ENCODE measurements at regions not wholly inside any gene's neighbourhood (a gene's known extent, or its start where the extent isn't known, plus 50 kb on each side); places are given as distances from the start of the nearest gene placed in this dataset.

GRCh38 chrX:39559229-39559628 lies 538.5 kb downstream of the BCOR start:
- no peak for TF ChIP-seq POLR2A (IDR thresholded peaks at IDR 0.05)
- TF ChIP-seq, protein P1, sequence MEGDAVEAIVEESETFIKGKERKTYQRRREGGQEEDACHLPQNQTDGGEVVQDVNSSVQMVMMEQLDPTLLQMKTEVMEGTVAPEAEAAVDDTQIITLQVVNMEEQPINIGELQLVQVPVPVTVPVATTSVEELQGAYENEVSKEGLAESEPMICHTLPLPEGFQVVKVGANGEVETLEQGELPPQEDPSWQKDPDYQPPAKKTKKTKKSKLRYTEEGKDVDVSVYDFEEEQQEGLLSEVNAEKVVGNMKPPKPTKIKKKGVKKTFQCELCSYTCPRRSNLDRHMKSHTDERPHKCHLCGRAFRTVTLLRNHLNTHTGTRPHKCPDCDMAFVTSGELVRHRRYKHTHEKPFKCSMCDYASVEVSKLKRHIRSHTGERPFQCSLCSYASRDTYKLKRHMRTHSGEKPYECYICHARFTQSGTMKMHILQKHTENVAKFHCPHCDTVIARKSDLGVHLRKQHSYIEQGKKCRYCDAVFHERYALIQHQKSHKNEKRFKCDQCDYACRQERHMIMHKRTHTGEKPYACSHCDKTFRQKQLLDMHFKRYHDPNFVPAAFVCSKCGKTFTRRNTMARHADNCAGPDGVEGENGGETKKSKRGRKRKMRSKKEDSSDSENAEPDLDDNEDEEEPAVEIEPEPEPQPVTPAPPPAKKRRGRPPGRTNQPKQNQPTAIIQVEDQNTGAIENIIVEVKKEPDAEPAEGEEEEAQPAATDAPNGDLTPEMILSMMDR (IDR thresholded peaks at IDR 0.05) = no peak

Measured in ovary (tissue), 3 donors.